Endodermal cell (in vitro differentiated cells): ENCODE measurements at regions not wholly inside any gene's neighbourhood (a gene's known extent, or its start where the extent isn't known, plus 50 kb on each side); places are given as distances from the start of the nearest gene placed in this dataset.

ENCODE experiments used
- DNase-seq: peaks from one replicate; pipeline ENCODE4 v3.0.0-alpha.2; 2017
- H3K27ac ChIP-seq: 2 replicates; pipeline ENCODE4 v1.5.1; 2013; ENCODE audit warnings: mild to moderate bottlenecking, low read depth, low read length, moderate library complexity
- H3K27me3 ChIP-seq: 2 replicates; pipeline ENCODE4 v1.6.1; 2013; ENCODE audit warnings: mild to moderate bottlenecking, low read length, moderate library complexity; ENCODE audit not compliant: insufficient read depth, control insufficient read depth, poor library complexity, severe bottlenecking
- H3K36me3 ChIP-seq: 2 replicates; pipeline ENCODE4 v1.7.0; 2013; ENCODE audit warnings: mild to moderate bottlenecking, low read length, moderate library complexity; ENCODE audit not compliant: control insufficient read depth, insufficient read depth
- H3K4me1 ChIP-seq: one replicate; pipeline ENCODE4 v1.7.0; 2013; ENCODE audit warnings: low read length; ENCODE audit not compliant: control insufficient read depth, insufficient read depth
- H3K4me3 ChIP-seq: 2 replicates; pipeline ENCODE4 v1.5.1; 2013; ENCODE audit warnings: mild to moderate bottlenecking, low read length, moderate library complexity
- H3K9ac ChIP-seq: 2 replicates; pipeline ENCODE4 v1.6.1; 2013; ENCODE audit warnings: mild to moderate bottlenecking, low read length, moderate library complexity; ENCODE audit not compliant: poor library complexity, severe bottlenecking; ENCODE audit errors: extremely low read depth
- H3K9me3 ChIP-seq: 2 replicates; pipeline ENCODE4 v1.6.1; 2013; ENCODE audit warnings: mild to moderate bottlenecking, low read length, moderate library complexity; ENCODE audit not compliant: control insufficient read depth
- H3K27ac Mint-ChIP-seq: 2 replicates; pipeline ENCODE4 v1.8.0; 2020; ENCODE audit warnings: mixed read lengths
- H3K27me3 Mint-ChIP-seq: 2 replicates; pipeline ENCODE4 v1.8.0; 2021; ENCODE audit warnings: mild to moderate bottlenecking, mixed read lengths; ENCODE audit not compliant: insufficient read depth
- H3K36me3 Mint-ChIP-seq: 2 replicates; pipeline ENCODE4 v1.8.0; 2020; ENCODE audit warnings: low read depth, mixed read lengths
- H3K4me1 Mint-ChIP-seq: 2 replicates; pipeline ENCODE4 v1.8.0; 2020; ENCODE audit warnings: mixed read lengths
- H3K4me3 Mint-ChIP-seq: 2 replicates; pipeline ENCODE4 v1.8.0; 2020; ENCODE audit warnings: mild to moderate bottlenecking, moderate library complexity, mixed read lengths
- H3K9me3 Mint-ChIP-seq: 2 replicates; pipeline ENCODE4 v1.8.0; 2020; ENCODE audit warnings: mild to moderate bottlenecking, mixed read lengths
- CTCF ChIP-seq: fragments of 200-600 bp; sonication (generic); conservative IDR thresholded peaks from 2 replicates; pipeline ENCODE4 v1.5.0; 2021; ENCODE audit warnings: antibody characterized with exemption, mild to moderate bottlenecking
- WGBS, 2 experiments: methylation state at CpG; one replicate each; pipeline versions ENCODE4 v1.1.5 to v1.1.7; 2013; ENCODE audit warnings: missing lambda C conversion rate in 2 of 2, mixed read lengths in 1 of 2; ENCODE audit not compliant: insufficient coverage in 1 of 2, insufficient read length in 1 of 2; 5-methylcytosine and 5-hydroxymethylcytosine counted together

GRCh38 chr3:127119693-127120464 is 73.1 kb upstream of the PRR23E start:
- Histone ChIP-seq H3K36me3 (no peaks in the 10 kb centered on the region), H3K4me1 (no peaks in the 10 kb centered on the region), H3K9ac (no peak overlapping the region), H3K4me3 (no peak overlapping the region), H3K9me3 (no peaks in the 10 kb centered on the region), H3K27ac (no peak overlapping the region), H3K27me3 (no peaks in the 10 kb centered on the region)
- Mint-ChIP-seq H3K4me3 (no peak overlapping the region), H3K9me3 (no peaks in the 10 kb centered on the region), H3K36me3 (no peaks in the 10 kb centered on the region), H3K4me1 (no peaks in the 10 kb centered on the region), H3K27me3 (no peaks in the 10 kb centered on the region), H3K27ac (no peak overlapping the region)
- WGBS, 2 experiments = 76 to 92% methylated on average over 4 to 5 of the region's 5 CpGs
- DNase-seq = no peak
- no peak for TF ChIP-seq CTCF

- DNase-seq = peak; percentile 30
- Mint-ChIP-seq H3K4me3 (no peak overlapping the region), H3K27ac (no peak overlapping the region), H3K27me3 (no peaks in the 10 kb centered on the region), H3K9me3 (no peaks in the 10 kb centered on the region), H3K36me3 (no peaks in the 10 kb centered on the region), H3K4me1 (no peaks in the 10 kb centered on the region)
- Histone ChIP-seq H3K4me3 (no peak overlapping the region), H3K27ac (no peak overlapping the region), H3K9me3 (no peaks in the 10 kb centered on the region), H3K27me3 (no peaks in the 10 kb centered on the region), H3K9ac (no peak overlapping the region), H3K36me3 (no peaks in the 10 kb centered on the region), H3K4me1 (no peaks in the 10 kb centered on the region)
- 92 to 93% methylated on average over 7 to 13 of the region's 13 CpGs for WGBS, 2 experiments
- no peak for TF ChIP-seq CTCF
These were observed 71.9 kb upstream of the PRR23E start for GRCh38 chr3:127120851-127121647.

GRCh38 chr3:127121885-127122284 is 71.0 kb upstream of the PRR23E start:
- Histone ChIP-seq H3K9ac (no peak overlapping the region), H3K4me1 (no peaks in the 10 kb centered on the region), H3K27me3 (no peaks in the 10 kb centered on the region), H3K9me3 (no peaks in the 10 kb centered on the region), H3K27ac (no peak overlapping the region), H3K36me3 (no peaks in the 10 kb centered on the region), H3K4me3 (no peak overlapping the region)
- no peak for TF ChIP-seq CTCF
- H3K27me3 Mint-ChIP-seq = no peaks in the 10 kb centered on the region
- H3K36me3 Mint-ChIP-seq = no peaks in the 10 kb centered on the region
- H3K9me3 Mint-ChIP-seq = no peaks in the 10 kb centered on the region
- H3K4me3 Mint-ChIP-seq = no peak overlapping the region
- H3K4me1 Mint-ChIP-seq = no peaks in the 10 kb centered on the region
- DNase-seq = no peak
- 88% methylated on average over 1 of the region's 1 CpG; no CpG with 5 or more reads in 1 of the 2 experiments for WGBS, 2 experiments
- H3K27ac Mint-ChIP-seq = no peak overlapping the region
